ENCODE measurements at regions not wholly inside any gene's neighbourhood (a gene's known extent, or its start where the extent isn't known, plus 50 kb on each side); places are given as distances from the start of the nearest gene placed in this dataset.

DNA sequence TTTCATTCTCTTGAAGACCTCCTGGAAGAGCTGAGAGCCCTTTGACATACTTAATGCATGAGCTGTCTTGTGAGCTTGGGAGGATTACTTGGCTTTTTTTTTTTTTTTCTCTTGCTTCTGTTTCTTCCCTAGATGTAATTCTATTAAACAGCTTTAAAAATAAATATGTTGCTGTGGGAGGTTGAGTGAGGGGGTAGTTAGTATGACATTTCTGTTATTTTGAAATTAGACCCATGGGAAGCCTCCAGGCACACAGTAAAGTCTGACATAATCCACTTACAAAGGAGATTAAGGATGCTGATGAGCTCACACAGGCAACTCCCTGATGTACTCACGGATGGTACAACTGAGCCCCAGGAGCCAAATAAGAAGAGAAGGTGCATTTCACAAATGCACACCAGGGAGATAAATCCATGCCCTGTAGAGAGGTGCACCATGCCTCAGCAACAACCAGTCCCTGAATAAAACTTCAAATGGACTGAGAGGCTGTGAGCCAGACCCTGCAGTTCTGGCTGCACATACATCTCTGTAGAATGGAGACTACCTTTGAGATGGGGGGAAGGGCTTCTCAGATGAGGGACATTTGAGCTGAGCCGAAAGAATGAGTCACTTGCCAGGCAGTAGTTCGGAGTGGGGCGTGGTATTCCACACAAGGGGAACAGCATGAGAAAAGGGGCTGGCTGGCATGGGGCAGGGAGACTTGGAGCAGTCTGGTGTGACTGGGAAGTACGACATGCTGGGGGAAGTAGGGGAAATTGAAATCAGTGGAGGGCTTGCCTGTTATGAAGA, 68.7 kb downstream of the ACTL7B start:
- no peaks in the 10 kb centered on the region for H3K36me3 ChIP-seq (ENCODE audit: insufficient read depth, low read length)
- H3K4me3 ChIP-seq (ENCODE audit: low read depth, low read length, poor library complexity, severe bottlenecking): no peak overlapping the region
- no peak overlapping the region for H2AFZ ChIP-seq (ENCODE audit: low read length)
- no peak overlapping the region for H3K4me2 ChIP-seq (ENCODE audit: low read length)
- H3F3A ChIP-seq (ENCODE audit: insufficient read depth, low read length): no peaks in the 10 kb centered on the region
- no peaks in the 10 kb centered on the region; the same call in 1 of the 2 replicates for H3K27me3 ChIP-seq (ENCODE audit: insufficient read depth, low read length)
- H3K9me2 ChIP-seq (ENCODE audit: low read depth, low read length): no peaks in the 10 kb centered on the region
- no peak overlapping the region for H3K27ac ChIP-seq (ENCODE audit: low read depth, low read length, poor library complexity, severe bottlenecking)
- no peaks in the 10 kb centered on the region for H4K20me1 ChIP-seq (ENCODE audit: insufficient read depth, low read length)
- H3K4me1 ChIP-seq (ENCODE audit: insufficient read depth, low read length, severe bottlenecking): no peaks in the 10 kb centered on the region
- no peak overlapping the region for H3K9ac ChIP-seq (ENCODE audit: low read length)
- H3K79me2 ChIP-seq (ENCODE audit: insufficient read depth, low read length): no peaks in the 10 kb centered on the region
- no peaks in the 10 kb centered on the region for H3K9me3 ChIP-seq (ENCODE audit: low read length)
- TF ChIP-seq EZH2 (IDR thresholded peaks at IDR 0.05; ENCODE audit: borderline replicate concordance, low read length): no peak
- TF ChIP-seq, protein P1, sequence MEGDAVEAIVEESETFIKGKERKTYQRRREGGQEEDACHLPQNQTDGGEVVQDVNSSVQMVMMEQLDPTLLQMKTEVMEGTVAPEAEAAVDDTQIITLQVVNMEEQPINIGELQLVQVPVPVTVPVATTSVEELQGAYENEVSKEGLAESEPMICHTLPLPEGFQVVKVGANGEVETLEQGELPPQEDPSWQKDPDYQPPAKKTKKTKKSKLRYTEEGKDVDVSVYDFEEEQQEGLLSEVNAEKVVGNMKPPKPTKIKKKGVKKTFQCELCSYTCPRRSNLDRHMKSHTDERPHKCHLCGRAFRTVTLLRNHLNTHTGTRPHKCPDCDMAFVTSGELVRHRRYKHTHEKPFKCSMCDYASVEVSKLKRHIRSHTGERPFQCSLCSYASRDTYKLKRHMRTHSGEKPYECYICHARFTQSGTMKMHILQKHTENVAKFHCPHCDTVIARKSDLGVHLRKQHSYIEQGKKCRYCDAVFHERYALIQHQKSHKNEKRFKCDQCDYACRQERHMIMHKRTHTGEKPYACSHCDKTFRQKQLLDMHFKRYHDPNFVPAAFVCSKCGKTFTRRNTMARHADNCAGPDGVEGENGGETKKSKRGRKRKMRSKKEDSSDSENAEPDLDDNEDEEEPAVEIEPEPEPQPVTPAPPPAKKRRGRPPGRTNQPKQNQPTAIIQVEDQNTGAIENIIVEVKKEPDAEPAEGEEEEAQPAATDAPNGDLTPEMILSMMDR (IDR thresholded peaks at IDR 0.05; ENCODE audit: low read length): no peak

DNA sequence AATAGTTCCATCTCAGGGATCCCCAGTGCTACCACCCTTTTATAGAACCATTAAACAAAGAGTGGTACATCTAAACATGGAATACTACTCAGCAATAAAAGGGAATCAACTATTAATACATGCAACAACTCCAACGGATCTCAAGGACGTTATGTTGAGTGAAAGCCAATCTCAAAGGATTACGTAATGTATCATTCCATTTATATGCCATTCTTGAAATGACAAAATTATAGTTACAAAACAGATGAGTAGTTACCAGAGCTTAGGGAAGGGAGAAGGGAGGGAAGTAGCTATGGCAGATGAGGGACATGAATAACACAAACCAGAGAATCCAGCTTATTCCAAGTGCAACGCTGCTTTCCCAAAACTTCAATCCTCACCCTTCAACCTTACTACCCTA, 69.5 kb downstream of the ACTL7B start:
- Histone ChIP-seq H2AFZ (ENCODE audit: low read length) (no peak overlapping the region), H3K27ac (ENCODE audit: low read depth, low read length, poor library complexity, severe bottlenecking) (no peak overlapping the region), H4K20me1 (ENCODE audit: insufficient read depth, low read length) (no peaks in the 10 kb centered on the region), H3K79me2 (ENCODE audit: insufficient read depth, low read length) (no peaks in the 10 kb centered on the region), H3K9ac (ENCODE audit: low read length) (no peak overlapping the region), H3K36me3 (ENCODE audit: insufficient read depth, low read length) (no peaks in the 10 kb centered on the region), H3K9me3 (ENCODE audit: low read length) (no peaks in the 10 kb centered on the region), H3K9me2 (ENCODE audit: low read depth, low read length) (no peaks in the 10 kb centered on the region), H3K4me1 (ENCODE audit: insufficient read depth, low read length, severe bottlenecking) (no peaks in the 10 kb centered on the region), H3K4me2 (ENCODE audit: low read length) (no peak overlapping the region), H3K4me3 (ENCODE audit: low read depth, low read length, poor library complexity, severe bottlenecking) (no peak overlapping the region), H3F3A (ENCODE audit: insufficient read depth, low read length) (no peaks in the 10 kb centered on the region), H3K27me3 (ENCODE audit: insufficient read depth, low read length) (no peaks in the 10 kb centered on the region; the same call in 1 of the 2 replicates)
- TF ChIP-seq, protein P1 (IDR thresholded peaks at IDR 0.05; ENCODE audit: low read length): no peak
- no peak for TF ChIP-seq EZH2 (IDR thresholded peaks at IDR 0.05; ENCODE audit: borderline replicate concordance, low read length)

DNA sequence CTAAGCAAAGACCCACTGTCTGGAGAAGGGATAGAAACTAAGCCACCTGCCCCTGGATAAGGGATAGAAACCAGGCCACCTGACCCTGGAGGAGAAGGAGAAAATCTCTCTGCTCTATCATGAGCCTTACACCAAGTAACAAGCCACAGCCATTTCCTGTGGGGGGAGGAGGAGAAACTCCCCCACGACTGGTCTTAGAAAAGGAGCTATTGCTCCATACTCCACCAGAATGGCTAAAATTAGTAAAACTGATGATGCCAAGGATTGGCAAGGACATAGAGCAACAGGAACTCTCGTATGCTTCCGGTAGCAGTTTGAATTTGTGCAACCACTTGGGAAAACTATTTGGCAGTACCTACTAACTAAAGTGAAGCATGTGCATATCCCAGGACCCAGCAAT, 70.8 kb downstream of the ACTL7B start:
- no peaks in the 10 kb centered on the region for H3K9me2 ChIP-seq (ENCODE audit: low read depth, low read length)
- no peaks in the 10 kb centered on the region for H3K9me3 ChIP-seq (ENCODE audit: low read length)
- H3K79me2 ChIP-seq (ENCODE audit: insufficient read depth, low read length): no peaks in the 10 kb centered on the region
- H3K9ac ChIP-seq (ENCODE audit: low read length): no peak overlapping the region
- H3K27me3 ChIP-seq (ENCODE audit: insufficient read depth, low read length): no peaks in the 10 kb centered on the region
- TF ChIP-seq EZH2 (IDR thresholded peaks at IDR 0.05; ENCODE audit: borderline replicate concordance, low read length): no peak
- TF ChIP-seq, protein P1 (IDR thresholded peaks at IDR 0.05; ENCODE audit: low read length): no peak
- H3F3A ChIP-seq (ENCODE audit: insufficient read depth, low read length): no peaks in the 10 kb centered on the region
- no peaks in the 10 kb centered on the region for H3K36me3 ChIP-seq (ENCODE audit: insufficient read depth, low read length)
- H3K4me3 ChIP-seq (ENCODE audit: low read depth, low read length, poor library complexity, severe bottlenecking): no peak overlapping the region
- no peaks in the 10 kb centered on the region for H4K20me1 ChIP-seq (ENCODE audit: insufficient read depth, low read length)
- H2AFZ ChIP-seq (ENCODE audit: low read length): no peak overlapping the region
- H3K4me2 ChIP-seq (ENCODE audit: low read length): no peak overlapping the region
- H3K4me1 ChIP-seq (ENCODE audit: insufficient read depth, low read length, severe bottlenecking): no peaks in the 10 kb centered on the region
- no peak overlapping the region for H3K27ac ChIP-seq (ENCODE audit: low read depth, low read length, poor library complexity, severe bottlenecking)

Data from OCI-LY1 (cell line).